ENCODE measurements at regions not wholly inside any gene's neighbourhood (a gene's known extent, or its start where the extent isn't known, plus 50 kb on each side); places are given as distances from the start of the nearest gene placed in this dataset.

DNA sequence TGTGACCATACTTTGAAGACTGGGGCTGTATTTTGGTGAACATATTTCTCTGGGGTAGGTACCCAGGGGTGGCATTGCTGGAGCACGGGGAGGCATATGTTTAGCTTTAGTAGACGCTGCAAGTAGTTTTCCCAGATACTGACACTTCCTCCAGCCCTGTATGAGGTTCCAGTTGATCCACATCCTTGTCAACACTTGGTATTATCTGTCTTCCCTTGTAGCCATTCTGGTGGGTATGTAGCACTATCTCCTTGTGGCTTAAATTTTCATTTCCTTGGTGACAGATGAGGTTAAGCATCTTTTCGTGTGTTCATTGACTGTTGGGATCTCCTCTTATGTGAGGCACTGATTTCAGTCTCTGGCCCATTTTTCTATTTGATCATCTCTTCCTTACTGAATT lies 179.1 kb downstream of the PHETA1 start:
- TF ChIP-seq ARNTL (CRISPR knock-in tag; IDR thresholded peaks at IDR 0.05; ENCODE audit: borderline replicate concordance, low read depth) (no peak), TOX (CRISPR knock-in tag; IDR thresholded peaks at IDR 0.05; ENCODE audit: borderline replicate concordance) (no peak), ESRRG (CRISPR knock-in tag; IDR thresholded peaks at IDR 0.05) (no peak), ZNF8 (CRISPR knock-in tag; IDR thresholded peaks at IDR 0.05) (no peak), RARB (CRISPR knock-in tag; IDR thresholded peaks at IDR 0.05) (no peak), TCF4 (CRISPR knock-in tag; IDR thresholded peaks at IDR 0.05; ENCODE audit: borderline replicate concordance) (no peak), ZFP3 (CRISPR knock-in tag; IDR thresholded peaks at IDR 0.05) (no peak)
- TF ChIP-seq, protein P1, sequence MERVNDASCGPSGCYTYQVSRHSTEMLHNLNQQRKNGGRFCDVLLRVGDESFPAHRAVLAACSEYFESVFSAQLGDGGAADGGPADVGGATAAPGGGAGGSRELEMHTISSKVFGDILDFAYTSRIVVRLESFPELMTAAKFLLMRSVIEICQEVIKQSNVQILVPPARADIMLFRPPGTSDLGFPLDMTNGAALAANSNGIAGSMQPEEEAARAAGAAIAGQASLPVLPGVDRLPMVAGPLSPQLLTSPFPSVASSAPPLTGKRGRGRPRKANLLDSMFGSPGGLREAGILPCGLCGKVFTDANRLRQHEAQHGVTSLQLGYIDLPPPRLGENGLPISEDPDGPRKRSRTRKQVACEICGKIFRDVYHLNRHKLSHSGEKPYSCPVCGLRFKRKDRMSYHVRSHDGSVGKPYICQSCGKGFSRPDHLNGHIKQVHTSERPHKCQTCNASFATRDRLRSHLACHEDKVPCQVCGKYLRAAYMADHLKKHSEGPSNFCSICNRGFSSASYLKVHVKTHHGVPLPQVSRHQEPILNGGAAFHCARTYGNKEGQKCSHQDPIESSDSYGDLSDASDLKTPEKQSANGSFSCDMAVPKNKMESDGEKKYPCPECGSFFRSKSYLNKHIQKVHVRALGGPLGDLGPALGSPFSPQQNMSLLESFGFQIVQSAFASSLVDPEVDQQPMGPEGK (CRISPR knock-in tag; IDR thresholded peaks at IDR 0.05; ENCODE audit: borderline replicate concordance) = no peak
- TF ChIP-seq, protein P2, sequence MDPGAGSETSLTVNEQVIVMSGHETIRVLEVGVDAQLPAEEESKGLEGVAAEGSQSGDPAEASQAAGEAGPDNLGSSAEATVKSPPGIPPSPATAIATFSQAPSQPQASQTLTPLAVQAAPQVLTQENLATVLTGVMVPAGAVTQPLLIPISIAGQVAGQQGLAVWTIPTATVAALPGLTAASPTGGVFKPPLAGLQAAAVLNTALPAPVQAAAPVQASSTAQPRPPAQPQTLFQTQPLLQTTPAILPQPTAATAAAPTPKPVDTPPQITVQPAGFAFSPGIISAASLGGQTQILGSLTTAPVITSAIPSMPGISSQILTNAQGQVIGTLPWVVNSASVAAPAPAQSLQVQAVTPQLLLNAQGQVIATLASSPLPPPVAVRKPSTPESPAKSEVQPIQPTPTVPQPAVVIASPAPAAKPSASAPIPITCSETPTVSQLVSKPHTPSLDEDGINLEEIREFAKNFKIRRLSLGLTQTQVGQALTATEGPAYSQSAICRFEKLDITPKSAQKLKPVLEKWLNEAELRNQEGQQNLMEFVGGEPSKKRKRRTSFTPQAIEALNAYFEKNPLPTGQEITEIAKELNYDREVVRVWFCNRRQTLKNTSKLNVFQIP (CRISPR knock-in tag; IDR thresholded peaks at IDR 0.05; ENCODE audit: borderline replicate concordance, low read depth) = no peak
